HG02678 (cell line): ENCODE measurements at regions not wholly inside any gene's neighbourhood (a gene's known extent, or its start where the extent isn't known, plus 50 kb on each side); places are given as distances from the start of the nearest gene placed in this dataset.

Experiments used
- ATAC-seq: cut with Tn5 transposase; IDR thresholded peaks from one replicate; pipeline ENCODE4 v1.9.1; 2021; ENCODE audit warnings: mild to moderate bottlenecking, moderate library complexity; ENCODE audit not compliant: unreplicated experiment

DNA sequence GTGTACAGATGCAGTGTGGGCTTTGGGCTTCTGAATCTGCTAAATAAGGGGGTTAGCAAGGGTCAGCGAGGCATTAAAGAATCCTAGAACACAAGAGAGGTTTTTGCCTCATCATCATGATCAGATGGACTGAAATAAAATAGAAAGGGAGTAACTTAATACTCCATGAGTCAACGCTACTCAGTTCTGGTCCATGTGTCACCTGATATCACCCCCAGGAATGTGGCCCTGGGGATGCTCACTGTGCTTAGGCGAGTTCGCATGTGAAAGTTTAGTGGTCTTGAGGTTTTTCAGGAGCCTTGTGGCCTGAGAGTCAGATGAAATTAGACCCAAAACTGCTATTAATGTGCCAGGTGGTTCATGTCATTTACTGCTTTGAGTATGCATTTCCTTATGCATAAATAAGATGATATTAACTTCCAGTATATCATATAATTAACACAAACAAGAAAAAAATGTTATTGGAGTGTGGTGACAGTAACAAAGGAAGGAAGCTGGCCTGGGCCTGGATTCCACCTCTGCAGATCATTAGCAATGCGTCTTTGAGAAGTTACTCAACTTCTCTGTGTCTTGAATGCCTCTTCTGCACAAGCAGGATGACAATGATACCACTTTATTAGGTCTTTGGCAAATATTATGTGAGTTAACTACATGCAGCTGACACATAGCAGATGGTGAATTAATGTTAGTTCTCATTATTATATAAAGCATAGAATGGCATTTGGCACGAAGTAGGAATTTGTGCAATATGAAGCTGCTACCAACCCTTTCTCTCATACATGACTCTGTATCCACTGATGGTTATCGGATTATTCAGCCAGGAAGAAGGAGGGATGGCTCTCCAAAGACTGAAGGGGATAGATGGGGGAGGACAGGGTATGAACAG is 1272.6 kb downstream of the AACS start:
- no peak for ATAC-seq

GRCh38 chr12:126342866-126343265 is 1277.6 kb downstream of the AACS start:
- no peak for ATAC-seq

DNA sequence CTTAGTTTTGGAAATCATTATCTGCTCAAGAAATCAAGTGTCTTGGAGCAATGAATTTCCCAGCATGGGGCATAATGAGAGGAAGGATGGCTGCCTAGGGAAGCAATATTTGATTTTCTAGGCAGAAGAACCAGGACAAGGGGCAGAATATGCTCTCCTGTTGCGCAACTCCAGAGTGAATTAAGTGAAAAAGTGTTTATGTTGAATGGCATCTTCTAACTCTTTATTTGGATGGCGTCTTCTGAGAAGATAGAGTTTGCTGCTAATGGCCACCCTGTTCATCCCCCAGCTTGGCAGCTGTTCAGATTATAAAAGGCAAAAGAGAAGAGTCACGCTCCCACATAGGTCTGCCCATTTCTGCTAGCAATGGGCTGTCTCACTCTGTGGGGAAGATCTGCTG is 1278.1 kb downstream of the AACS start:
- no peak for ATAC-seq

- no peak for ATAC-seq
These were observed 1280.9 kb downstream of the AACS start for GRCh38 chr12:126346087-126346486.

GRCh38 chr12:126347421-126347820 is 1282.2 kb downstream of the AACS start:
- no peak for ATAC-seq

- ATAC-seq: no peak
These were observed 1284.1 kb downstream of the AACS start for GRCh38 chr12:126349383-126349782.

DNA sequence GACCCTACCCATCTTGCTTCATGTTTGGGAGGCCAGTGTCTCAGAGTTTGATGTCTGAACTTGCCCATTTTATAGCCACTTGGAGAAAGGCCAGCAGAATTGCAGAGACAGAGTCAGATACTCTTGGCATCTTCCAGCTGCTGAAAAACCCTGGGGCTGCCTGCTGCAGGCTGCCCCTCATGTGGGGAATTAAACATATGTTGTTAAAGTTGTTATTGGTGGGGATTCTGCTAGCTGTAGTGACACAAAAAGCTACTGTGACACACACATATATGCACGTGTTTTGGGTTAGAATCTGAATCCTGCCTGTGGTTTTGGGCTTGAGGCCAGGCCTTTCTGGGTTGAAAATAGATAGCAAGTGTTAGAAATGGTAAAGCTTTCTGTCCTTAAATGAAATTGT is 1288.4 kb downstream of the AACS start:
- no peak for ATAC-seq

DNA sequence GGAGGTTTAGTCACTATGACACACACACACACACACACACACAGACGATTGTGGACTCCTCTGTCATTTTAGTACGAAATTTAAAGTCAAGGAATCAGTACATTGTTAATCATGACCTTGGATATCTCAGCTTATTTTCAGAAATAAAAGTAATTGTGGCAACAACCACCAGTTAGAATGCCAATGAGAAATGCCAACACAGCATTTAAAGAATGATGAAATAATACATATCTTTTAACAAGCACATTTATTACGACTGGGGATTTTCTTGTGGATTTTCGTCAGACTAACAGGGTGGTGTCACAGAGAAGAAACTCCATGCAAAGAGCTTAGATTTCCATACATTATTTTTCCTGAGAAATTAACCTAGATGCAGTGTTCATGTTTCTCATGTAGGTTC is 1289.4 kb downstream of the AACS start:
- ATAC-seq: no peak

DNA sequence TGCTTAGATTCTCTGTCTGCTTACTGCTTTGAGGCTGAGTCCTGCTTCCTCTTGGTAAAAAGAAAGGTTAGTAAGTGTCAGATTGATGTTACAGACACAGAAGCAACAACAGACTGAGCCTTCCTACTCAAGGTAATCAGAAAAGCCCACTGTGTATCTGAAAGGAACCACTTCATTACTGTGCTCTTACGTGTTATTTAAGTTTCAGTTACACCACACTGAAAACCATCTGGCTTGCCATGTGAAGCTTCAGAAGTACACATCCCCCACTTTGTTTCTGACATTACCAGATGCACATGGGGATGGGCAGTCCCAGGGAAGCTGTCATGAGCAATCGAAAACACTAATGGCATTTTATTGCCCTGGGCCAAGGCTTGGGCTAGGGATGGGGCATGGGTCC is 1290.1 kb downstream of the AACS start:
- ATAC-seq: no peak

DNA sequence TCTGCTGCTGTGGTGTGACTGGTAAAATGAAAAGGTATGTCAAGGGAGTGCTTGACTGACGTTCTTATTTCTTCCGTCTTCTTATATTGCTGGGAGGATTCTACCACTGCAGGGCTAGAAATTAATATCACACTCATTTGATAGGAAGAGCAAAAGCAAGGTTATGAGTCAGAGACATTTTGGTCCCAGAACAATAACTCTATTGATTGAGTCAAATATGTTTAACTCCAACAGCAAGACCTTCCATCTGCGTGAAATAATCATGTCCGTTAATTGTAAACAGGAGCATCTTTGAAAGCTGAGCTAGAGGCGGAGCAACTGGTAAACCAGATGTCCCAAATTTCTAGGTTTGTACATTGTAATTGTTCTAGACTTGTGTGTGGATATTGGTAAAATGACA is 1293.6 kb downstream of the AACS start:
- no peak for ATAC-seq

- ATAC-seq: no peak
These were observed 1294.0 kb downstream of the AACS start for GRCh38 chr12:126359216-126359615.

DNA sequence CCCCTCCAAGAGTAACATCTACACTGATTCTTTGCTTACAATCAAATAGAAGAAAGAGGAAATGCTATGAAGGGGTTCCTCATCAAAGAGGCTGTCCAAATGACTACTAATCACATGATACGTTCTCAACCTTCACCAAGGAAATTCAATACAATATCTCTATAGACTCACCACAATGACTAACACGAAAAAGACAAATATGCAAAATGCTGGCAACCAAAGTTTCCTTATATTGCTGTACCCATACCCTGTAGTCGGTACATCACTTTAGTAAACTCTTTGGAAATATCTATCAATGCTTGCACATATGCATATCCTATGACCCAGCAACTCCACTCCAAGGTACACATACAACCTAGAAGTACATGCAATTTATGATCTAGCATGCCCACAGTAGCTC is 1296.6 kb downstream of the AACS start:
- no peak for ATAC-seq

DNA sequence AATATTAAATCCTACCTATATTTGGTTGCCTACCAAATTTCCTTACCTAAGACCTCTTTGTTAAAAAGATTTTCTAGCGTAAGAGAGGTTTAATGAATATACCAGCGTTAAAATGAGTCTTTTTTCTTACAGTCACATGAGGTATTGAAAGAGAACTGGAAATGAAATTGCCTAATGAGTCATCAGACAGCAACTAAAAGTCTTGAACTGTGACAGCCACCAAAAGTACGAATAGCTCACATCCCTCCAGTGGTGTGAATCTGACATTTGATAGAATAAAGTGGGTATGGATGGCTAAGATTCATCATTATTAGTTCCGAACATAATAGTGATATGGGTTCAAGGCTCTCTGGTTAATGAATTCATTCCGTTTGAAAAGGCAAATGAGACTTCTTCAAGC is 1297.3 kb downstream of the AACS start:
- ATAC-seq: no peak

GRCh38 chr12:126362964-126363363 is 1297.7 kb downstream of the AACS start:
- ATAC-seq: no peak

GRCh38 chr12:126369487-126370463 is 1304.5 kb downstream of the AACS start:
- no peak for ATAC-seq

DNA sequence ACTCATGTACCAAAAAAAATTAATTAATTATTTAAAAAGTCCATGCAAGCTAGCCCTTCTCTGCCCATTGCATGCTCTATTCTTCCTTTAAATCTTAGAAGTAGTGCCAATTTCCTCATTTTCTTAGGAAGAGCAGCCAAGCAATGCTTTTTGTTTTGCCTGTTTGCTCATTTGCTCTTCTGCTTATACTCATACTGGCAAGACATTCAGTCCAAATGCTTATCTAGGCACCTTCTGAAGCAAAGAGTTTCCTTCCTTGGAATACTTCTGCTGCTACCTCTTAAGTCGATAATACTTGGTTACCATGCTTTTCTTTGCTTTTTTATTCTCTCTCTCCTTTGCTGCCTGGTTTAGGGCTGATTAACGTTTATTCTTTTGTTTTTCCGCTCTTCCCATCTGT is 1318.3 kb downstream of the AACS start:
- no peak for ATAC-seq

- no peak for ATAC-seq
These were observed 1318.9 kb downstream of the AACS start for GRCh38 chr12:126384026-126384564.

DNA sequence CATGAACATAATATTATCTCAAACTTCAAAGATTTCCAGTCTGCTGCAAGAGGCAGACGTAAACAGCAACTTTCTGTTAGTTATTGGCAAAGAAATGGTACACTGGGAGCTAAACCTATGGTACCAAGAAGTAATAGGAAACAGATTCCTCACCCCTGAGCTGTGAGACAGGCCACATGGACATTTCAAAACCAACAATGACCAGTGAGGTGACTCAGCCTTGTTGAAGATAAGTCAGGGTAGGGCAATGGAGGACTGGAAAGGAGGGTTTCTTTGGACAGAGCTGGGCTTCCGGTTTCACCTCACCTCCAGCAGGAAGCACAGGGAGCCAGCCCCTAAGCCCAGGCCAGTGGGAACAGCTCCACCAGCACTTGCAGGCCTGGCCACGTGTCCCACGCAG is 1320.5 kb downstream of the AACS start:
- ATAC-seq: no peak

DNA sequence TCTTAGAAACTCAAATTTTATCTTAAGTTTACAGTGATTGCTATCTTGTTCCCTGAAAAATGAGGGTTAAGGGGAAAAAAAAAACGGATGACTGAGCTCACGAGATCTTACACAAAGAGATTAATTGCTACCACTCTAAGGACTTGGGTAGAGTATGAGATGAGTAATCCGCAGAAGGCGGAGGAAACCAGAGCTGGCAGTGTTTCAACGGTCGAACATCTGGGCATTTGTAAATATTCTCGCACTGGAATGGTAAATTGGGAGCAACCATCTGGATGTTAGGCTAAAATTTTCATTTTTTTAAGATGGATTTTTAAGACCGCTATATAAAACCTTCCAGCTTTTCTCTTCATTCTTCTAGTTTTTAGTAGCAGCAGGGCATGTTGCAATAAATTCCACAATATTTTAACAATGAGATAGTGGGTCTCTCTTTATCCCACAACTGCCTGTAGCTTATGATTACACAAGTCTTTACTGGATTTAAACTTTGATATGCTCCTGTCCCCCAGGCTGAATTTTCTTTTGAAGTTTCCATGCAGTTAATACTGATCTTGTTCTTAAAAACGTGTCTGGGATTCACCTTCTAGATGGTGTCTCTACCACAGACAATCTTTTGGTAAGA is 1324.1 kb downstream of the AACS start:
- no peak for ATAC-seq

DNA sequence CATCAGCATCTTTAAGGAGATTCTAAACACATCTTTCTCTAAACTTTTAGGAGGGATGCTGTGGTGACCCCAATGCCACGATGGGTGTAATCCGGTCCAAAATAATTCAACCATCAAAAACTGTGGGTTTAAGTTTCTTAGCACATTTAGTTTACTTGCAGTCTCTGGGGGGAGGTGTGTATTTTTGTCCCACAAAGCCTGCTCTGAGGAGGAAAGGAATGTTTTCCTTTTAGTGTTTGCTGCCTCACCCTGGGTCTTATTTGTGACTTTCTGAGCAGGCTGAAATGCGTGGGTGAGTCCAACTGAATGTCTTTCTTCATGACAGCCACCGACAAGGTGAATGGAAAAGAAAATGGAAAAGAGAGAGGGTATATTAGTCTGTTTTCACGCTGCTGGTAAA is 1324.7 kb downstream of the AACS start:
- no peak for ATAC-seq

GRCh38 chr12:126390969-126391566 is 1325.8 kb downstream of the AACS start:
- ATAC-seq: no peak
